ENCODE measurements at regions not wholly inside any gene's neighbourhood (a gene's known extent, or its start where the extent isn't known, plus 50 kb on each side); places are given as distances from the start of the nearest gene placed in this dataset.

GRCh38 chr1:187933562-187934419, 1105.0 kb downstream of the PLA2G4A start:
- CTCF ChIA-PET = no interaction called here
- Histone ChIP-seq H3K9me3 (ENCODE audit: control insufficient read depth in 1 of 2, insufficient read depth in 1 of 2, low read length in 2 of 2) (no peaks in the 10 kb centered on the region), H3K27ac (ENCODE audit: low read depth in 1 of 2, low read length in 2 of 2) (no peak overlapping the region), H3K4me1 (ENCODE audit: insufficient read depth, low read length) (no peaks in the 10 kb centered on the region), H3K27me3 (ENCODE audit: control insufficient read depth in 1 of 2, insufficient read depth in 2 of 2, low read length in 2 of 2) (no peaks in the 10 kb centered on the region), H3K4me3 (ENCODE audit: low read length) (no peak overlapping the region), H3K36me3 (ENCODE audit: insufficient read depth, low read length) (no peaks in the 10 kb centered on the region)
- POLR2A ChIA-PET = no interaction called here
- no peaks in the 10 kb centered on the region for H3K27me3 Mint-ChIP-seq
- H3K9me3 Mint-ChIP-seq = peaks cover 5% of the 10 kb centered on the region
- no peaks in the 10 kb centered on the region for H3K36me3 Mint-ChIP-seq (ENCODE audit: low read depth)
- DNase-seq (no peak), ATAC-seq (ENCODE audit: poor library complexity) (no peak)
- H3K4me1 Mint-ChIP-seq (ENCODE audit: low read depth) = no peaks in the 10 kb centered on the region
- no peak for TF ChIP-seq CTCF (IDR thresholded peaks at IDR 0.05)
- intact Hi-C loops (cut with DNase I, micrococcal nuclease) = no loop called here
- no peak overlapping the region for H3K27ac Mint-ChIP-seq
- H3K4me3 Mint-ChIP-seq = no peak overlapping the region

DNA sequence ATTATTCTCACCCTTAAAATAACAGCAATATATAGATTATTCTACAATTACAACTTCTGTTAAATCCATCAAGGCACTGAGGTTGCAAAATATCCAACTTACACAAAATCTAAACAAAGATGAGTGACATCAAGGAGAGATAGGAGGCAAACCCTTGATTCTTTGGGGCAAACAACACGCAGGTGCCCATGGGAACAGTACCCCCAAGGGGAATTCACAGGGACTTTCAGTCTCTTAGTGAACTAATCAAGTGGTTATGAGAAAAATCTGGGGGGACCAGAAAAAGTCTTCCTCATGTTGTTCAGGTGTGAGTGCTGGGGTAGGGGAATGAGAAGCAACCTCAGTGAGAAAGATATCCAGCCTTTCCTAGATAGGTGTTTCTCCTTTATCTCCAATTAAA, 1107.9 kb downstream of the PLA2G4A start:
- POLR2A ChIA-PET = no interaction called here
- Mint-ChIP-seq H3K27me3 (no peaks in the 10 kb centered on the region), H3K36me3 (ENCODE audit: low read depth) (no peaks in the 10 kb centered on the region), H3K4me1 (ENCODE audit: low read depth) (no peaks in the 10 kb centered on the region), H3K4me3 (no peak overlapping the region), H3K9me3 (peaks cover 5% of the 10 kb centered on the region), H3K27ac (no peak overlapping the region)
- no peak for ATAC-seq (ENCODE audit: poor library complexity)
- intact Hi-C loops (cut with DNase I, micrococcal nuclease) = no loop called here
- DNase-seq = no peak
- Histone ChIP-seq H3K4me3 (ENCODE audit: low read length) (no peak overlapping the region), H3K27me3 (ENCODE audit: control insufficient read depth in 1 of 2, insufficient read depth in 2 of 2, low read length in 2 of 2) (no peaks in the 10 kb centered on the region), H3K9me3 (ENCODE audit: control insufficient read depth in 1 of 2, insufficient read depth in 1 of 2, low read length in 2 of 2) (peaks cover 0 to 4% of the 10 kb centered on the region in 2 experiments), H3K4me1 (ENCODE audit: insufficient read depth, low read length) (no peaks in the 10 kb centered on the region), H3K27ac (ENCODE audit: low read depth in 1 of 2, low read length in 2 of 2) (no peak overlapping the region), H3K36me3 (ENCODE audit: insufficient read depth, low read length) (no peaks in the 10 kb centered on the region)
- CTCF ChIA-PET = no interaction called here
- TF ChIP-seq CTCF (IDR thresholded peaks at IDR 0.05) = no peak

GRCh38 chr1:187938092-187938491, 1109.3 kb downstream of the PLA2G4A start:
- ChIA-PET POLR2A (no interaction called here), CTCF (no interaction called here)
- H3K9me3 Mint-ChIP-seq = peaks cover 5% of the 10 kb centered on the region
- H3K27ac Mint-ChIP-seq = no peak overlapping the region
- no peak for TF ChIP-seq CTCF (IDR thresholded peaks at IDR 0.05)
- no peaks in the 10 kb centered on the region for H3K4me1 Mint-ChIP-seq (ENCODE audit: low read depth)
- no peaks in the 10 kb centered on the region for H3K4me1 ChIP-seq (ENCODE audit: insufficient read depth, low read length)
- H3K36me3 ChIP-seq (ENCODE audit: insufficient read depth, low read length) = no peaks in the 10 kb centered on the region
- H3K4me3 ChIP-seq (ENCODE audit: low read length) = no peak overlapping the region
- no peak overlapping the region for H3K4me3 Mint-ChIP-seq
- no peaks in the 10 kb centered on the region for H3K27me3 Mint-ChIP-seq
- DNase-seq (no peak), ATAC-seq (ENCODE audit: poor library complexity) (no peak)
- H3K36me3 Mint-ChIP-seq (ENCODE audit: low read depth) = no peaks in the 10 kb centered on the region
- no peak overlapping the region for H3K27ac ChIP-seq (ENCODE audit: low read depth in 1 of 2, low read length in 2 of 2)
- peaks cover 4% of the 10 kb centered on the region in 2 experiments for H3K9me3 ChIP-seq (ENCODE audit: control insufficient read depth in 1 of 2, insufficient read depth in 1 of 2, low read length in 2 of 2)
- H3K27me3 ChIP-seq (ENCODE audit: control insufficient read depth in 1 of 2, insufficient read depth in 2 of 2, low read length in 2 of 2) = no peaks in the 10 kb centered on the region
- intact Hi-C loops (cut with DNase I, micrococcal nuclease) = no loop called here
